Endodermal cell (in vitro differentiated cells): ENCODE measurements at regions not wholly inside any gene's neighbourhood (a gene's known extent, or its start where the extent isn't known, plus 50 kb on each side); places are given as distances from the start of the nearest gene placed in this dataset.
A peak's percentile ranks its signal among the peaks of the same experiment; 100 is the strongest.

ENCODE experiments used
- DNase-seq: peaks from one replicate; pipeline ENCODE4 v3.0.0-alpha.2; 2017
- H3K27ac ChIP-seq: 2 replicates; pipeline ENCODE4 v1.5.1; 2013; ENCODE audit warnings: mild to moderate bottlenecking, low read depth, low read length, moderate library complexity
- H3K27me3 ChIP-seq: 2 replicates; pipeline ENCODE4 v1.6.1; 2013; ENCODE audit warnings: mild to moderate bottlenecking, low read length, moderate library complexity; ENCODE audit not compliant: insufficient read depth, control insufficient read depth, poor library complexity, severe bottlenecking
- H3K36me3 ChIP-seq: 2 replicates; pipeline ENCODE4 v1.7.0; 2013; ENCODE audit warnings: mild to moderate bottlenecking, low read length, moderate library complexity; ENCODE audit not compliant: control insufficient read depth, insufficient read depth
- H3K4me1 ChIP-seq: one replicate; pipeline ENCODE4 v1.7.0; 2013; ENCODE audit warnings: low read length; ENCODE audit not compliant: control insufficient read depth, insufficient read depth
- H3K4me3 ChIP-seq: 2 replicates; pipeline ENCODE4 v1.5.1; 2013; ENCODE audit warnings: mild to moderate bottlenecking, low read length, moderate library complexity
- H3K9ac ChIP-seq: 2 replicates; pipeline ENCODE4 v1.6.1; 2013; ENCODE audit warnings: mild to moderate bottlenecking, low read length, moderate library complexity; ENCODE audit not compliant: poor library complexity, severe bottlenecking; ENCODE audit errors: extremely low read depth
- H3K9me3 ChIP-seq: 2 replicates; pipeline ENCODE4 v1.6.1; 2013; ENCODE audit warnings: mild to moderate bottlenecking, low read length, moderate library complexity; ENCODE audit not compliant: control insufficient read depth
- H3K27ac Mint-ChIP-seq: 2 replicates; pipeline ENCODE4 v1.8.0; 2020; ENCODE audit warnings: mixed read lengths
- H3K27me3 Mint-ChIP-seq: 2 replicates; pipeline ENCODE4 v1.8.0; 2021; ENCODE audit warnings: mild to moderate bottlenecking, mixed read lengths; ENCODE audit not compliant: insufficient read depth
- H3K36me3 Mint-ChIP-seq: 2 replicates; pipeline ENCODE4 v1.8.0; 2020; ENCODE audit warnings: low read depth, mixed read lengths
- H3K4me1 Mint-ChIP-seq: 2 replicates; pipeline ENCODE4 v1.8.0; 2020; ENCODE audit warnings: mixed read lengths
- H3K4me3 Mint-ChIP-seq: 2 replicates; pipeline ENCODE4 v1.8.0; 2020; ENCODE audit warnings: mild to moderate bottlenecking, moderate library complexity, mixed read lengths
- H3K9me3 Mint-ChIP-seq: 2 replicates; pipeline ENCODE4 v1.8.0; 2020; ENCODE audit warnings: mild to moderate bottlenecking, mixed read lengths
- WGBS, 2 experiments: methylation state at CpG; one replicate each; pipeline versions ENCODE4 v1.1.5 to v1.1.7; 2013; ENCODE audit warnings: missing lambda C conversion rate in 2 of 2, mixed read lengths in 1 of 2; ENCODE audit not compliant: insufficient coverage in 1 of 2, insufficient read length in 1 of 2; 5-methylcytosine and 5-hydroxymethylcytosine counted together
- TF ChIP-seq, protein P1 (sequence below): fragments of 200-600 bp; sonication (generic); conservative IDR thresholded peaks from 2 replicates; pipeline ENCODE4 v1.5.0; 2021; ENCODE audit warnings: antibody characterized with exemption, mild to moderate bottlenecking

- DNase-seq, result no peak
- Mint-ChIP-seq H3K27ac (no peak overlapping the region), H3K4me1 (peaks cover 3% of the 10 kb centered on the region), H3K27me3 (no peaks in the 10 kb centered on the region), H3K9me3 (peaks cover 7% of the 10 kb centered on the region), H3K36me3 (no peaks in the 10 kb centered on the region), H3K4me3 (no peak overlapping the region)
- no CpG with 5 or more reads among the region's 1 CpG for WGBS, 2 experiments
- Histone ChIP-seq H3K4me1 (no peaks in the 10 kb centered on the region), H3K36me3 (no peaks in the 10 kb centered on the region), H3K4me3 (no peak overlapping the region), H3K27me3 (no peaks in the 10 kb centered on the region), H3K27ac (no peak overlapping the region), H3K9ac (no peak overlapping the region), H3K9me3 (peaks cover 7% of the 10 kb centered on the region)
- TF ChIP-seq, protein P1, sequence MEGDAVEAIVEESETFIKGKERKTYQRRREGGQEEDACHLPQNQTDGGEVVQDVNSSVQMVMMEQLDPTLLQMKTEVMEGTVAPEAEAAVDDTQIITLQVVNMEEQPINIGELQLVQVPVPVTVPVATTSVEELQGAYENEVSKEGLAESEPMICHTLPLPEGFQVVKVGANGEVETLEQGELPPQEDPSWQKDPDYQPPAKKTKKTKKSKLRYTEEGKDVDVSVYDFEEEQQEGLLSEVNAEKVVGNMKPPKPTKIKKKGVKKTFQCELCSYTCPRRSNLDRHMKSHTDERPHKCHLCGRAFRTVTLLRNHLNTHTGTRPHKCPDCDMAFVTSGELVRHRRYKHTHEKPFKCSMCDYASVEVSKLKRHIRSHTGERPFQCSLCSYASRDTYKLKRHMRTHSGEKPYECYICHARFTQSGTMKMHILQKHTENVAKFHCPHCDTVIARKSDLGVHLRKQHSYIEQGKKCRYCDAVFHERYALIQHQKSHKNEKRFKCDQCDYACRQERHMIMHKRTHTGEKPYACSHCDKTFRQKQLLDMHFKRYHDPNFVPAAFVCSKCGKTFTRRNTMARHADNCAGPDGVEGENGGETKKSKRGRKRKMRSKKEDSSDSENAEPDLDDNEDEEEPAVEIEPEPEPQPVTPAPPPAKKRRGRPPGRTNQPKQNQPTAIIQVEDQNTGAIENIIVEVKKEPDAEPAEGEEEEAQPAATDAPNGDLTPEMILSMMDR, result no peak
These were observed 1319.1 kb upstream of the SPRY2 start for GRCh38 chr13:81659984-81660383.

GRCh38 chr13:81658598-81659370 is 1317.9 kb upstream of the SPRY2 start:
- Mint-ChIP-seq H3K27ac (no peak overlapping the region), H3K4me3 (no peak overlapping the region), H3K4me1 (no peaks in the 10 kb centered on the region), H3K36me3 (no peaks in the 10 kb centered on the region), H3K27me3 (no peaks in the 10 kb centered on the region), H3K9me3 (peaks cover 7% of the 10 kb centered on the region)
- no peak overlapping the region for H3K27ac ChIP-seq
- 76 to 100% methylated on average over 1 to 8 of the region's 8 CpGs for WGBS, 2 experiments
- peaks cover 7% of the 10 kb centered on the region for H3K9me3 ChIP-seq
- no peaks in the 10 kb centered on the region for H3K4me1 ChIP-seq
- H3K9ac ChIP-seq, result no peak overlapping the region
- TF ChIP-seq, protein P1, result no peak
- H3K4me3 ChIP-seq, result no peak overlapping the region
- no peaks in the 10 kb centered on the region for H3K27me3 ChIP-seq
- no peaks in the 10 kb centered on the region for H3K36me3 ChIP-seq
- no peak for DNase-seq

DNA sequence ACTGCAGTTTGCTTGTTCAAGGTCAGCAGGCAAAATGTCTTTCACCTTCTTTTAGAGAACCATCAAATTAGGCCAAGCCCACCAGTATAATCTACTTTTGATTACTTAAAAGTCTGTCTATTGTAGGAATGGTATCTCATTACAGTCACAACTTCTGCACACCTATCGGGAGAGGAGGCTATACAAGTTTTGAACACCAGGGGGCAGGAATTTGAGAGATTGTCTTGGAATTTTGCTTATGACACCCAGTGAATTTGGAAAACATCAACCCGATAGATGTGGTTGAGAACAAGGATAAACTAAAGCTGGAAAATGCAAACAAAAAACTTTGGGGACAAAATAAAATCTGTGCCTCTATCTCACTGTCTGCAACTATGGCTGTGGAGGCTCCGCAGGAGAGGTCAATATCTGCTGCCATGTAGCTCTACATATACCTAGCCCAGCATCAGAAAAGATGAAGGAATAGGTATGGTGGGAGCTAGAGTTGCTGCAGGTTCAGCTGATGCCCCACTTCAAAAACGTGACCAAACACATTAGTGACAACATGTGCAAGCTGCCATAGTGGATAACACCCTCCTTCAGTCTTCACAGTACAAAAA is 1299.2 kb upstream of the SPRY2 start:
- Histone ChIP-seq H3K36me3 (no peaks in the 10 kb centered on the region), H3K9ac (no peak overlapping the region), H3K27ac (no peak overlapping the region), H3K9me3 (peaks cover 28% of the 10 kb centered on the region), H3K4me3 (peak overlapping the region; percentile 64), H3K4me1 (no peaks in the 10 kb centered on the region), H3K27me3 (no peaks in the 10 kb centered on the region)
- WGBS, 2 experiments, result 95% methylated on average over 2 to 4 of the region's 4 CpGs
- peaks cover 17% of the 10 kb centered on the region for H3K9me3 Mint-ChIP-seq
- H3K36me3 Mint-ChIP-seq, result peaks cover 10% of the 10 kb centered on the region
- no peaks in the 10 kb centered on the region for H3K27me3 Mint-ChIP-seq
- no peak overlapping the region for H3K4me3 Mint-ChIP-seq
- TF ChIP-seq, protein P1, result peak; percentile 59
- H3K4me1 Mint-ChIP-seq, result no peaks in the 10 kb centered on the region
- no peak overlapping the region for H3K27ac Mint-ChIP-seq
- DNase-seq, result no peak
